GM12872 (cell line): ENCODE measurements at regions not wholly inside any gene's neighbourhood (a gene's known extent, or its start where the extent isn't known, plus 50 kb on each side); places are given as distances from the start of the nearest gene placed in this dataset.

Experiments
- CTCF ChIP-seq: IDR thresholded peaks from 3 replicates; pipeline ENCODE4 v1.5.1; 2011; ENCODE audit warnings: low read depth, mild to moderate bottlenecking, low read length, moderate library complexity; ENCODE audit not compliant: insufficient read depth

DNA sequence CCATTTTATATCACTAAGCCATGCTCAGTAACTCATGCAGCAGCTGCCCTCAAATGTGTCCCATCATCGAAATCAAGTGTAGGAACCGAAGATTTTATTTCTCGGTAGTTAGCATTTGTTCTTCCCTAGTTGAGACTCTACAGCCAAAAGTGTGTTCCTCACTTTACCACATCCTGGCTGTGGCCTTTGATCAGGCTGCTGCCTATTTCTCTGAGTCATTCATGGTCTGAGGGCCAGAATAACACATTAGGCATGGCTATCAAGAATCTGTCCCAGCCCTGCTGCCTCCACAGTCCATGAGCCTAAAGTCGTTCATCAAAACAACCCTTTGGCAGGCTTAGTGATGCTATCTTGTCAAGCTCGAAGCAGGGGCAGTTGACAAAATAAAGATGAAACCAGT, 300.1 kb downstream of the TDRD15 start:
- no peak for TF ChIP-seq CTCF

DNA sequence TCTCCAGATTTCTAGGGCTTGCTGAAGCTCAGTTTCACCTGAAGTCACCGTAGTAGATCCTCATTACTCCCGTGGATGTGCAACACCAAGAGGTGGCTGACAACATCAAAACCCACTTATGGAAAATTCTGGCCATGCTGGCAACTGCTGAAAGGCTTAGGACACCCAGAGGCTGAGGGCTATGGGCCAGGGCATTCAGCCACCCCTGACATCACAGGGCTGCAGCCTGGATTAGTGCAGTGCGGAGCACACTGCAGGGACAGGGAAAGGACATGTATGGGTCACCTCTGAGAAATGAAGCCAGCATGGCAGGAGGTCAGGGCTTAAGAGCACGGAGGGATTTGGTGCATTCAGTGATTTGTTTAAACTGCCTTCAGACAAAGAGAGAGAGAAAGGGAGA, 300.6 kb downstream of the TDRD15 start:
- no peak for TF ChIP-seq CTCF

DNA sequence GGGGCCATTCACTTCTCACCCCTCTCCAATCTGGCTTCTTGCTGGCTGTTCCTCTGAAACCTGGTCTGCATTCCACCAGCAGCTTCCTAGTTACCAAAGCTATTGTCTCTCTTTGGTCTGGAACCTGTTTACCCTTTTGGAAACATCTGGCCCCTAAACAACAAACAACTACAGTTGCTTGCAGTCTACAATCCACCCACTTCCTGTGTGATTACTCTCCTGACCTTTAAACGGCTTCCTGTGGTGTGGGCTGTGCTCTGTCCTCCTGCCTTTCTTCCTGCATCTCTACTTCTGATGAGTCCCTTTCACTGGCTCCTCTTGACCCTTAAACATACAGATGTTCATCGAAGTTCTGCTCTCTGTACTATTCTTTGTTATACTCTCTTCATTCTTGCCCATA, 303.8 kb downstream of the TDRD15 start:
- TF ChIP-seq CTCF = no peak

GRCh38 chr2:21428754-21429153, 305.0 kb downstream of the TDRD15 start:
- no peak for TF ChIP-seq CTCF

- TF ChIP-seq CTCF = no peak
Observed at GRCh38 chr2:21429747-21430146, 306.0 kb downstream of the TDRD15 start.

DNA sequence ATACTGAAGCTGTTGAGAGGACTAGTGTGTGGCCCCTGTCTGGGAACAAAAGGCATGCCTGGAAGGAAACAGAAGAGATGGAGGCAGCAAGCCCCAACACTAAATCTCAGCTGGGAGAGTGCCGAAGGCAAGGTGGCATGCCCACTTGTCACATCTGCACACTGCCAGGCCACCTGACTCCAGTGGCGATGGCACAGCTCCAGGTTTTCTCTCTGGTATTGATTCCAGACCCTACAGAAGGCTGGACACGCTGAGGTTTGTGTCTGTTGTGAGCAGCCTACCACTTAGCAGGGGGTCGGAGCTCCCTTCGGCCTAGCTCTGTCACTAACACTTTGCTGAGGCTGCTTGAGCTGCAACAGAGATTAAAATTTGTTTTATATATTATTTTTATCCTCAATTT, 307.3 kb downstream of the TDRD15 start:
- no peak for TF ChIP-seq CTCF

DNA sequence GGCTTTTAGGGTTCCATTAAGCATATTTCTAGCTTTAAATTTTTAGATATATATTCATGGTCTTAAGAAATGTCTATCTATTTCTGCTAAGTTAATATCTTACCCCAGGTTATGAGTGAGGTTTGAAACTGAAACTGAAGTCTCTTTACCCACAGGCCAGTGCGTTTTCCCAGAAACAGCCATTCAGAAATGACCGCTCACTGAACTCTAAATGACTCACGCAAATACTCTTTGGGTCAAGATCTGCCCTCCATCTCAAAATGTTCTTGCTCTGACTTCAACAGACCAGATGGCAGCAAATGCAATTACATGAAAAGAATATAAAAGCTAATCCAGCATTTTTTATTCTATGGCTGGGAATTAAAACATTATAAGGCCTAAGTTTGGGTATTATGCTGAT, 315.2 kb downstream of the TDRD15 start:
- TF ChIP-seq CTCF = no peak

- no peak for TF ChIP-seq CTCF
Observed at GRCh38 chr2:21441442-21441841, 317.7 kb downstream of the TDRD15 start.
